HG02885 (cell line): ENCODE measurements at regions not wholly inside any gene's neighbourhood (a gene's known extent, or its start where the extent isn't known, plus 50 kb on each side); places are given as distances from the start of the nearest gene placed in this dataset.
"Not testable (repeated sequence)": the region's sequence is repeated elsewhere in the genome, so short reads cannot be mapped to it uniquely, and the experiment has no call there.

ENCODE experiments used
- ATAC-seq: cut with Tn5 transposase; IDR thresholded peaks from one replicate; pipeline ENCODE4 v1.9.1; 2021; ENCODE audit warnings: mild to moderate bottlenecking; ENCODE audit not compliant: unreplicated experiment, poor library complexity

DNA sequence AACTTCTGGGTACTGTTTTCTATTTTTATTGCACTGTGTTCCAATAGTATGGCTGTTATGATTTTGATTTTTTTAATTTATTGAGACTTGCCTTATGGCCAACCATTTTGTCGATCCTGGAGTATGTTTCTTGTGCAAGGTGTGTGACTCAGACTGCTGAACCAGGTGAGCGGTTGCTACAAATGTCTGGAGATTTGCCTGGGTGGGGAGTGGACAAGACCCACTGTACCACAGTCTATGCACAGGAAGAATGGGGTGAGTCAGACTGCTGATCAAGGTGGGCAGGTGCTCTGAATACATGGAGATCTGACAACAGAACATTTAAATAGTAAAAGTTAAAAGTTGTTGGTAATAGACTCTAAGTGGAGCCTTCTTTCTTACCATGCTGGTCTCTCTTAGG is 609.2 kb downstream of the CSNK1G3 start:
- no peak for ATAC-seq

GRCh38 chr5:124114911-124115310 is 602.9 kb downstream of the CSNK1G3 start:
- ATAC-seq: no peak

DNA sequence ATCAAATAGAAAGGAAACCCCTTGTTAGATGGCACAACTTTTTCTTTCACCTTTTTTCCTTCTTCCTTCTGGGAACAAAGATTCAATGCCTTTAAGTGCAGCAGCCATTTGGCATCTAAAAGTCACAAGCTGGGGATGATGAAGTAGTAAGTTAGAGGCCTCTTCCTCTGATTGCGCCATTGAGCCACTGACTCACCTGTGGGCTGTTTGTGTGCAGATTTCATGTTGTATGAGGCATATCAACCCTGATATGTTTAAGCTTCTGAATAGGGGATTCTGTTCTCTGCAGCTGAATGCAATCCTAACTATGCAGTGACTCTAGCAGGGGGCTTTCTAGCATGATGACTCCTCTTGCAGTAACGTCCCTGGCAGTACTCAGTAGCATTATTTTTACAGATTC is 599.9 kb downstream of the CSNK1G3 start:
- no peak for ATAC-seq

DNA sequence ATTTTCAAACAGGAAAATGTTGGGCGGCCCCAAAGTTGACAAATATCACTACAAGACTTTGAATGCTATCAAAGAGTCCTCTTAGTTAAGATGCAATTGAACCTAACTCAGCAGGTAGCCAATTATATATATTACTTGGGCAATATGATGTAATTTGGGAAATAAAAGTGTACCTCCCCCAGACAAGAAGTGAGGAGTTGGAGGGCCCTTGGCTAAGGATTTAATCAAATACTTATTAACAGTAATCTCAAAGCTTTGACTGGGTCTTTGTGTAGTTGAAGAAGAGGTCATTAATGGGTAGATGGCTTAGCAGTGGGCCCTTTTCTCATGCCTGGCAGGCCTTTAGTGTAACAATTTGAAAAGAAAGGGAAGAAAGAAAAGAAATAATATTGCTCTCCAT is 599.0 kb downstream of the CSNK1G3 start:
- ATAC-seq: no peak

DNA sequence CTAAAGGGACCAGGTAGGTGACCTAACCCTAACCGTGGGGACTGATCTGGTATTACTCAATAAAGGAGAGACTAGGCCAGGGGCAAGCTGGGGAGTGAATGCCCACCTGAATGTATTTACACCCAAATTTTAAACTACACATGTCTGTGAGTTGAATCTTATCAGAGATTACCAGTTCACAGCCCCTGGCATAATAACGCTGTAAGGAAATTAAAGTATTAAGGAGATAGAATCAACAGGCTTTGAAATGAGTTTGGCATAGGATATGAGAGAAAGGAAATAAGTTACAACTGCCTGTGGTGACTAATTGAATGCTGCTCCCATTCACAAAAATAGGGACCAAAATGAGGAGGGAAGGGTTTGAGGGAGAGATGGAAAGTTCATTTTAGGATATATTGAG is 593.3 kb downstream of the CSNK1G3 start:
- ATAC-seq: no peak

- no peak for ATAC-seq
These were observed 592.8 kb downstream of the CSNK1G3 start for GRCh38 chr5:124104821-124105220.

DNA sequence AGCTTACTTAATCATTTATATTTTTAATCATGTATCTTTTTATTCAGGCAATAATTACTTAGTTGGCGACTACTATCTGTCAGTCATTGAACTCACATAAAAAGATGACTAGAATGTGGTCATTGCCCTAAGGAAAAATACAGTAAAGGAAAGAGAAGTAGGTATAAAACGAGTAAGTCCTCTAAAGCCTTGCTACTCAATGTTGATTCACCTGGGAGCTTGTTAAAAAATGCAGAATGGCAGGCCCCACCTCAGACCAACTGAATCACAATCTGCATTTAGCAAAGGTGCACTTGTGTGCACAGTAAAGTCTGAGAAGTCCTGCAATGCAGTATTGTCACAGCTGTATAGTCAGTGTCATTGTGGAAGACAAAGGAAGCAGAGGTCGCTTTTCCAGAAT is 592.4 kb downstream of the CSNK1G3 start:
- no peak for ATAC-seq

DNA sequence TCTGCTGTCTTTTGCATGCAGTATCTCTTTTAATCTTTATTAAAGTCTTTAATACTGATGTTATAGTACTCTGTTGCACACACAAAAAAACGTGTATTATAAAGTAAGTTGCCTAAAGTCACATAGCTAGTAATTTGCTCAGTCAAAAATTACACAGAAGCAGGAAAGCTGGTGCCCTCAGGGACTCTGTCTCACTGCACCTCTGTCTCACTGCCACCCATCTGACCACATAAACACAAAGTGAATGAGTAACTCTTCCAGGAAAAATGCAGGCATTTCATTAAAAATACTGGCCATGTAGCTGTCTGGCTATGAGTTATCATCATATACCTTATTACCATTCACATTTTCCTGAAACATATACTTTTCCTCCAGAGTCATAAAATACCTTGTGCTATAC is 591.7 kb downstream of the CSNK1G3 start:
- ATAC-seq: no peak

DNA sequence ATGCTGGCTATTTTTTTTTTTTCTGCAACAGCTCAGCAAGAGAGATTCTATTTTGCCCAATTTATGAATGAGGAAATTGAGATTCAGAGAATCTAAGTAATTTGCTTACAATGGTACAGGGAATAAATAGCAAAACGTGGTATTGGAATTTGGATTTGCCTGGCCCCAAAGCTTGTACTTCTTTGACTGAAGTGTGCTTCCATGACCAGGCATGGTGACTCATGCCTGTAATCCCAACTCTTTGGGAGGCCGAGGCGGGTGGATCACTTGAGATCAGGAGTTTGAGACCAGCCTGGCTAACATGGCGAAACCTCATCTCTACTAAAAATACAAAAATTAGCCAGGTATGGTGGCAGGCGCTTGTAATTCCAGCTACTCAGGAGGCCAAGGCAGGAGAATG is 591.1 kb downstream of the CSNK1G3 start:
- not testable (repeated sequence) for ATAC-seq

GRCh38 chr5:124102486-124102885 is 590.5 kb downstream of the CSNK1G3 start:
- ATAC-seq: no peak

DNA sequence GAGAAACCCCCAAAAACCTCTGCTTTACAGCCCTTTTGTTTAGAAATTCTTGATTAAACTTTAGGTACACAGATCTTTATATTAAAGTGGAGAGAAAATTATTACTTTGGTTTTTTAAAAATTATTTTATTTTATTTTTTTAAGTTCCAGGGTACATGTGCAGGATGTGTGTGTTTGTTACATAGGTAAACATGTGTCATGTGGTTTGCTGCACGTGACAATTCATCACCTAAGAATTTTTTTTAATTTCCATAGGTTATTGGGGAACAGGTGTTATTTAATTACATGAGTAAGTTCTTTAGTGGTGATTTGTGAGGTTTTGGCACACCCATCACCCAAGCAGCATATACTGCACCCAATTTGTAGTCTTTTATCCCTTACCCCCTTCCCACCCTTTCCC is 581.7 kb downstream of the CSNK1G3 start:
- ATAC-seq: no peak

DNA sequence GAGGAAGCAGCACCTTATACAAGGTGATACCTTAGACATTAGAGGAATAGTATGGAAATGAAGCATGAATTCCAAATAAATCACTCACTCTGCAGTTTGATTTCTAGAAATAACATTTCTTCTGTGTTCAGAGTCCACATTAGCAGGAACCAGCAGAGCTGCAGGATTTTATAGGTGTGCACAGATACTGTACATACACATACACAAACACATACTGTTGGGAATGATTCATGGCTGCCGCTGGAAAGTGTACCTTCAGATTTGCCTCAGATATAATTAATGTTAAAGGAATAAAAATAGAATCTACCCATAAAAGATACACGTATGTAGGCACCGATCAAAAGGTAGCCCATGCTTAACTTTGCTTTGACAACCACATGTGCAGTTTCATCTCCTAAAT is 578.1 kb downstream of the CSNK1G3 start:
- no peak for ATAC-seq

DNA sequence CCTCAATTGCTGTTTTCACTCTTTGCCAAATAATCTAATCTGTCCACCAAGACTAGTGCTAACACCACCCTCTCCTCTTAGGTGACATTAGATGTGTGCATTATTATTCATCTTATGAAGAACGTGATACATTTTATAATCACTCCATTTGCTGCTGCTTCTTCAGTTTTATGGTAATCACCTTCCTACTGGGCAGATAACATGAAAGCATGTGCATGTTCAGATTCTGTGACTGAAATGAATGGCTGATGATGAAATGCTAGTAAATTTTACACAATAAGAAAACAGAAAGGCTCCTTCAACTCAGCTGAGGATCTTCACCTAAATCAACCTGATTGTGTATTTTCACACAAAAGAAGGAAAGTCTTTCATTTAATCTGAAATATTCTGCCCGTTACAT is 577.6 kb downstream of the CSNK1G3 start:
- no peak for ATAC-seq

DNA sequence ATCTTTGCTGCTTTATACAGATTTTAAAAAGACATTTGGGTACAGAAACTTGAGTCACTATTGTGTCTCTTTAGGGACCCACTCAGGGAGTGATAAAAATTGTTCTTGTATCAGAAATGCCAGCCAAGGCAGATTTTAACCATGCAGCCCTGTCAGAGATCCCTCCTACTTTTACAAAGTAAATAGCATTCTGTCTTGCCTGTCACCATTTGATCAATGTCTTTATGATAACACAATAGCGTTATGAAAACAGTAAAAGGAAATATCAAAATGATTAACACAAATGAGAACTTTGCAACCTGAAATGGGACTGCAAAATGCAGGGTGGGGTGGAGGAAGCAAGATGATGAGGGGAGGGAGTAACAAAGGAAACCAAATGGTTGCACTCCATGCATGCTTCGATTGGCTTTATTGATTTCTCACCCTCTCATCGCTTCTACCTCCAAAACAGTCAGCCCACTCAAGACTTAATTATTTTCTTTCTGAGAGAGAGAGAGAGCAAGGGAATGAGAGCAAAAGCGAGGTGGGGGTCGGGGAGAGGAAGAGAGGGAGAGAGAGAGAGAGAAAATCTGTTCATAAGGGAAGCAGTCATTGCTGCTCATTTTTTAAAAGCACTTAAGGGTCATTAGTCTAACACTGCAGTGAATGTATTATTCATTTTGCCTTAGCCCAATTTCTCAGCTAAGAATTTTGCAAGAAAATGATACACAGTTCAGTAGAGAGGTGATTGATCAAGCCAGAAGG is 576.5 kb downstream of the CSNK1G3 start:
- no peak for ATAC-seq

GRCh38 chr5:124087752-124088151 is 575.8 kb downstream of the CSNK1G3 start:
- no peak for ATAC-seq

DNA sequence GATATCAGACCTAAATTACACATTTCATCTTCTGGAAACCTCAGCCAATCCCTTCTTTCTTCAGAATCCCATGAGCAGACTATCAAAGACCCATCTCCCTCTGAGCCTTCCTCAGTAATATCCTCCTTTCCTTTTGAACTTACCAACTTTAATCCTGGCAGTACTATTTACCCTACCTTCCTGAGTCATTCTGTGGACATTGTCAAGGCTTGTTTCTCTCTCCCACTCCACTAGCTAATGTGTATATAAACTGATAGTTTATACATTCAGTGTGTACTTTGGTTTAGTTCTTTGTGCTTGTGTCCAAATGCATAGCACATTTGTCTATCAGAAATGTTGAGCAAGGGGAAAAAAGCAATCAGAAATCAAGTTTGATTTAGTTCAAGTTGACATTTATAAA is 568.3 kb downstream of the CSNK1G3 start:
- no peak for ATAC-seq

- no peak for ATAC-seq
These were observed 567.1 kb downstream of the CSNK1G3 start for GRCh38 chr5:124079062-124079461.

GRCh38 chr5:124074500-124074899 is 562.5 kb downstream of the CSNK1G3 start:
- no peak for ATAC-seq

- ATAC-seq: no peak
These were observed 560.6 kb downstream of the CSNK1G3 start for GRCh38 chr5:124072570-124072969.

GRCh38 chr5:124071039-124071438 is 559.1 kb downstream of the CSNK1G3 start:
- no peak for ATAC-seq

GRCh38 chr5:124065508-124065907 is 553.5 kb downstream of the CSNK1G3 start:
- ATAC-seq: no peak

DNA sequence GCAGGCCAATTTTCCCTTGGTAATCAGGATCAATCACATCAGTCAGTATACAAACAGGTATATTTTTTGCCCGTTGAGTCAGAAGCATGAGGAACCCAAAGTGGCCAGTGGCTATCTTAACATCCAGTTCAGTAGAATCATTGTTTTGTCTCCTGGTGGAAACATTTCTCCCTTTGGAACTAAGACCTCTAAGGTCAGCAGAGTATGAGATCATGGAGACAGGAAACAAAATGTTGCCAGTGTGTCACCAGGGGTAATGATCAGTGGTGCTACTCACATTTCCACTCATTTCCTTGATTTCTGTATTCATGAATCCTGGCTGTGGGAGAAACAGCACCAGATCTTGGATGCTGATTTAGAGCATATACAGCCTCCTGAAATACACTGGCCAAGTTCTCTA is 553.0 kb downstream of the CSNK1G3 start:
- no peak for ATAC-seq

- no peak for ATAC-seq
These were observed 549.7 kb downstream of the CSNK1G3 start for GRCh38 chr5:124061663-124062062.
